Lower leg skin (tissue), 3 donors: ENCODE measurements at regions not wholly inside any gene's neighbourhood (a gene's known extent, or its start where the extent isn't known, plus 50 kb on each side); places are given as distances from the start of the nearest gene placed in this dataset.

ENCODE experiments used
- POLR2A ChIP-seq, 2 donors: fragments of 450-650 bp; IDR thresholded peaks; one replicate each; pipeline ENCODE4 v1.6.1; 2016 to 2017; ENCODE audit warnings: antibody characterized with exemption in 2 of 2, mild to moderate bottlenecking in 1 of 2, moderate library complexity in 1 of 2
- TF ChIP-seq, protein P1 (sequence below), 3 donors: fragments of 450-650 bp; IDR thresholded peaks; one replicate each; pipeline ENCODE4 v1.5.1; 2016; ENCODE audit warnings: antibody characterized with exemption in 3 of 3, mild to moderate bottlenecking in 3 of 3, moderate library complexity in 2 of 3

DNA sequence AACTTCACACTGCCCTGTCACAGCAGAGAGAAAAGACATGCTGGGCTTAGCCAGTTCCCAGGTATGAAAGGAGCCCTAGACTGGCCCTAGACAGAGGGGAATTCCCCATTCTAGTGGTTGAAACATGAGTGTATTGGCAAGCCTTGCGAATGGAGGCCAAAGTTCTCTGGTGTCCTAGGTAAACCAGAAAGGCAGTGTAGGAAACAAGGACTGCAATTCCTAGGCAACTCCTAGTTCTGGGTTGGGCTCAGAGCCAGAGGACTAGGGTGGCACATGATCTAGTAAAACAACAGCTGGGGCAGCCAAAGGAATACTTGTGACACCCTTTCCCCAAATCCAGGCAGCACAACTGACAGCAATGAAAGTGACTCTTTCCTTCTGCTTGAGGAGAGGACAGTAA lies 265.0 kb upstream of the EPHA7 start:
- no peak for TF ChIP-seq POLR2A (IDR thresholded peaks at IDR 0.05)
- TF ChIP-seq, protein P1, sequence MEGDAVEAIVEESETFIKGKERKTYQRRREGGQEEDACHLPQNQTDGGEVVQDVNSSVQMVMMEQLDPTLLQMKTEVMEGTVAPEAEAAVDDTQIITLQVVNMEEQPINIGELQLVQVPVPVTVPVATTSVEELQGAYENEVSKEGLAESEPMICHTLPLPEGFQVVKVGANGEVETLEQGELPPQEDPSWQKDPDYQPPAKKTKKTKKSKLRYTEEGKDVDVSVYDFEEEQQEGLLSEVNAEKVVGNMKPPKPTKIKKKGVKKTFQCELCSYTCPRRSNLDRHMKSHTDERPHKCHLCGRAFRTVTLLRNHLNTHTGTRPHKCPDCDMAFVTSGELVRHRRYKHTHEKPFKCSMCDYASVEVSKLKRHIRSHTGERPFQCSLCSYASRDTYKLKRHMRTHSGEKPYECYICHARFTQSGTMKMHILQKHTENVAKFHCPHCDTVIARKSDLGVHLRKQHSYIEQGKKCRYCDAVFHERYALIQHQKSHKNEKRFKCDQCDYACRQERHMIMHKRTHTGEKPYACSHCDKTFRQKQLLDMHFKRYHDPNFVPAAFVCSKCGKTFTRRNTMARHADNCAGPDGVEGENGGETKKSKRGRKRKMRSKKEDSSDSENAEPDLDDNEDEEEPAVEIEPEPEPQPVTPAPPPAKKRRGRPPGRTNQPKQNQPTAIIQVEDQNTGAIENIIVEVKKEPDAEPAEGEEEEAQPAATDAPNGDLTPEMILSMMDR (IDR thresholded peaks at IDR 0.05), result no peak
